ENCODE measurements at regions not wholly inside any gene's neighbourhood (a gene's known extent, or its start where the extent isn't known, plus 50 kb on each side); places are given as distances from the start of the nearest gene placed in this dataset.

- H3K4me3 ChIP-seq (ENCODE audit: low read depth, low read length): no peak overlapping the region
- TF ChIP-seq, protein P1, sequence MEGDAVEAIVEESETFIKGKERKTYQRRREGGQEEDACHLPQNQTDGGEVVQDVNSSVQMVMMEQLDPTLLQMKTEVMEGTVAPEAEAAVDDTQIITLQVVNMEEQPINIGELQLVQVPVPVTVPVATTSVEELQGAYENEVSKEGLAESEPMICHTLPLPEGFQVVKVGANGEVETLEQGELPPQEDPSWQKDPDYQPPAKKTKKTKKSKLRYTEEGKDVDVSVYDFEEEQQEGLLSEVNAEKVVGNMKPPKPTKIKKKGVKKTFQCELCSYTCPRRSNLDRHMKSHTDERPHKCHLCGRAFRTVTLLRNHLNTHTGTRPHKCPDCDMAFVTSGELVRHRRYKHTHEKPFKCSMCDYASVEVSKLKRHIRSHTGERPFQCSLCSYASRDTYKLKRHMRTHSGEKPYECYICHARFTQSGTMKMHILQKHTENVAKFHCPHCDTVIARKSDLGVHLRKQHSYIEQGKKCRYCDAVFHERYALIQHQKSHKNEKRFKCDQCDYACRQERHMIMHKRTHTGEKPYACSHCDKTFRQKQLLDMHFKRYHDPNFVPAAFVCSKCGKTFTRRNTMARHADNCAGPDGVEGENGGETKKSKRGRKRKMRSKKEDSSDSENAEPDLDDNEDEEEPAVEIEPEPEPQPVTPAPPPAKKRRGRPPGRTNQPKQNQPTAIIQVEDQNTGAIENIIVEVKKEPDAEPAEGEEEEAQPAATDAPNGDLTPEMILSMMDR (conservative IDR thresholded peaks at IDR 0.05; ENCODE audit: low read depth, low read length): no peak
- DNase-seq (ENCODE audit: low read depth): no peak
Measured at GRCh38 chr6:137402143-137402680, 92.0 kb downstream of the OLIG3 start.

DNA sequence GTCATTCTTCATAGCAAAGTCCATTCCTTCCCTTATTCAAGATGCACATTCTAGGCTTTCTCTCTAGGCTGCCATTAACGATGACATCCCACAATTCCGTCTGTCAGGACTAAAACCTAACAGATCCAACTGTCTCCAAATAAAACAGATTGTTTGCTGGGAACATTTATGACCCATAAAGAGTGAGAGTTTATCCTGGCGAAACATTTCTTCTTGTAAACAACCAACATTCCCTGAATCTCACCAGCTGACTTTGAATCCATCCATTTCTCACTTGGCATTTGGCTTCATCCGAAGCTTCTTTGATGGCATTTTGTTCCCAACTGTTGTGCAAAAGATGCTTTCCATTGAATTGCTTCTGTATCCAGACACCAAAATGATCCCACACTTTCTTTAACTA is 93.1 kb downstream of the OLIG3 start:
- DNase-seq (ENCODE audit: low read depth): no peak
- TF ChIP-seq, protein P1 (conservative IDR thresholded peaks at IDR 0.05; ENCODE audit: low read depth, low read length): no peak
- no peak overlapping the region for H3K4me3 ChIP-seq (ENCODE audit: low read depth, low read length)

- TF ChIP-seq, protein P1 (conservative IDR thresholded peaks at IDR 0.05; ENCODE audit: low read depth, low read length): no peak
- H3K4me3 ChIP-seq (ENCODE audit: low read depth, low read length): no peak overlapping the region
- no peak for DNase-seq (ENCODE audit: low read depth)
Measured at GRCh38 chr6:137399881-137400443, 94.2 kb downstream of the OLIG3 start.

DNA sequence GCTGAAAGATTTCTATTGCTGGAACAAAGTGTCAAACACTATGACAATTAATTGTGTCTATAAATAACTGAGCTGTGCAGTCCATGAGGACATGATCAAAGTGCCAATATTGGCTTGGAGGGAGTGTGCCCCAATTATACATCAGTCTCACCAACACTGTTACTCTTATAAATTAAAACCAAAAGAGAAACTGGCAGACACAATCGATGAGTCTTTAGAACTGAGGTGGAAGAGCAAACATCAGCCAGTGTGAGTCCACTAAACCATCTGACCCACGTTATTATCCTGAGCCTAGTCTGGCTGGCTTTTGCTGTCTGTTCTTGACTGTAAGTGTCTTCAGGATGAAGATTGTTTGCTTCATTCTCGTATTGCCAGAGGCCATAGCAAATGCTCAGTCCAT is 98.9 kb downstream of the OLIG3 start:
- DNase-seq (ENCODE audit: low read depth): no peak
- TF ChIP-seq, protein P1 (conservative IDR thresholded peaks at IDR 0.05; ENCODE audit: low read depth, low read length): no peak
- no peak overlapping the region for H3K4me3 ChIP-seq (ENCODE audit: low read depth, low read length)

DNA sequence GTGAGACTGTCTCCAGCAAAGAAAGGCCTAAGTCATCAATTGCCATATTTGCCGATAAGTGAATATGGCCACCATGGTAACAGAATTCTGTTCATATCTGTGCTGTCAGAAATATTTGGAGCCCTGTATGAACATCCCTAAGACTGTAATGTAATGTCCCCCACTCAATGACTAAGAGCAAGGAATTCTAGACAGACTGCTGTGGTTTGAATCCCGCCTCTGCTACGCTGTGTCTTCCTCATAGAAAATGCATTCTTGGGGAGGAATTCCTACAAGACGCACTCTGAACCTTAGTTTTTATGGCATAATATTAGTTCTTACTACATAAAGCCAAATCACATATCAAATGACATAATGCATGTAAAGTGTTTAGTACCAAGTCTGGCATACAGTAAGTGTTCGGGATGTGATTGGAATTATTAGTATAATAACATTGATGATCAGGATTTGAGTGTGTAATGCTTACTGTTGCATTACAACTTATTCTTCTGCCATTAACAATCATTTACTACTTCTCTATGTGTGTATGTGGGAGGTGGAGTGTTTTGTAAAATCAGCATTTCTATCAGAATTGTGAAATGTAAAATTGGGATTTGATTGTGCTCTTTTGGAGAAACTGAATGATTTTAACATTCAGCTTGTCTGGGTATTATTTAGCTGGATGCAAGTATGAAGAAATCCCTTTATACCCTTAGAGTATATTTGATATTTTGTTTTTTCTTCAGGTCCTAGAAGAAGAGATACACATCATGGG is 103.0 kb downstream of the OLIG3 start:
- DNase-seq (ENCODE audit: low read depth): no peak

GRCh38 chr6:137390334-137390733 is 103.9 kb downstream of the OLIG3 start:
- no peak overlapping the region for H3K4me3 ChIP-seq (ENCODE audit: low read depth, low read length)
- TF ChIP-seq, protein P1 (conservative IDR thresholded peaks at IDR 0.05; ENCODE audit: low read depth, low read length): no peak
- DNase-seq (ENCODE audit: low read depth): peak; percentile 43

More for the DNA sequence above, 103.0 kb downstream of the OLIG3 start:
- TF ChIP-seq, protein P1 (conservative IDR thresholded peaks at IDR 0.05; ENCODE audit: low read depth, low read length): no peak
- H3K4me3 ChIP-seq (ENCODE audit: low read depth, low read length): no peak overlapping the region
